ENCODE measurements at regions not wholly inside any gene's neighbourhood (a gene's known extent, or its start where the extent isn't known, plus 50 kb on each side); places are given as distances from the start of the nearest gene placed in this dataset.

- TF ChIP-seq ZNF8 (CRISPR knock-in tag; IDR thresholded peaks at IDR 0.05) (no peak), BACH2 (CRISPR knock-in tag; IDR thresholded peaks at IDR 0.05; ENCODE audit: borderline replicate concordance) (no peak), ESRRG (CRISPR knock-in tag; IDR thresholded peaks at IDR 0.05) (no peak), GLIS3 (CRISPR knock-in tag; IDR thresholded peaks at IDR 0.05) (no peak), ZFP3 (CRISPR knock-in tag; IDR thresholded peaks at IDR 0.05) (no peak), ZFP30 (CRISPR knock-in tag; IDR thresholded peaks at IDR 0.05) (no peak), ZC3H10 (CRISPR knock-in tag; IDR thresholded peaks at IDR 0.05) (no peak)
- TF ChIP-seq, protein P1, sequence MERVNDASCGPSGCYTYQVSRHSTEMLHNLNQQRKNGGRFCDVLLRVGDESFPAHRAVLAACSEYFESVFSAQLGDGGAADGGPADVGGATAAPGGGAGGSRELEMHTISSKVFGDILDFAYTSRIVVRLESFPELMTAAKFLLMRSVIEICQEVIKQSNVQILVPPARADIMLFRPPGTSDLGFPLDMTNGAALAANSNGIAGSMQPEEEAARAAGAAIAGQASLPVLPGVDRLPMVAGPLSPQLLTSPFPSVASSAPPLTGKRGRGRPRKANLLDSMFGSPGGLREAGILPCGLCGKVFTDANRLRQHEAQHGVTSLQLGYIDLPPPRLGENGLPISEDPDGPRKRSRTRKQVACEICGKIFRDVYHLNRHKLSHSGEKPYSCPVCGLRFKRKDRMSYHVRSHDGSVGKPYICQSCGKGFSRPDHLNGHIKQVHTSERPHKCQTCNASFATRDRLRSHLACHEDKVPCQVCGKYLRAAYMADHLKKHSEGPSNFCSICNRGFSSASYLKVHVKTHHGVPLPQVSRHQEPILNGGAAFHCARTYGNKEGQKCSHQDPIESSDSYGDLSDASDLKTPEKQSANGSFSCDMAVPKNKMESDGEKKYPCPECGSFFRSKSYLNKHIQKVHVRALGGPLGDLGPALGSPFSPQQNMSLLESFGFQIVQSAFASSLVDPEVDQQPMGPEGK (CRISPR knock-in tag; IDR thresholded peaks at IDR 0.05; ENCODE audit: borderline replicate concordance) = no peak
These were observed 65.6 kb upstream of the CADM2 start for GRCh38 chr3:84893211-84893610.
